ENCODE measurements at regions not wholly inside any gene's neighbourhood (a gene's known extent, or its start where the extent isn't known, plus 50 kb on each side); places are given as distances from the start of the nearest gene placed in this dataset.

DNA sequence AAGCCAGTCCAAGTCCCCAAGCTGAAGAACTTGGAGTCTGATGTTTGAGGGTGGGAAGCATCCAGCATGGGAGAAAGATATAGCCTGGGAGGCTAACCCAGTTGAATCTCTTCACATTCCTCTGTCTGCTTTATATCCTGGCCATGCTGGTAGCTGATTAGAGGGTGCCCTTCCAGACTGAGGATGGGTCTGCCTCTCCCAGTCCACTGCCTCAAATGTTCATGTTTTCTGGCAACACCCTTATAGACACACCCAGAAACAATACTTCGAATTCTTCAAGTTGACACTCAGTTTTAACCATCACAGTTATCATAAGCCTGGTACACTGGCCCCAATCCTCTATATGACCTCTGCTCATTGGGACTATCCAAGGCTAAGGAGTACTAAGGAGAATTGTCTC, 124.1 kb upstream of the WDR1 start:
- Histone ChIP-seq H3K9me3 (no peaks in the 10 kb centered on the region), H3K27me3 (no peaks in the 10 kb centered on the region), H3K36me3 (no peaks in the 10 kb centered on the region), H3K27ac (no peak overlapping the region), H3K4me1 (no peaks in the 10 kb centered on the region), H3K4me3 (no peak overlapping the region)
- no peak for DNase-seq
- in situ Hi-C loops (cut with MboI; ENCODE audit: low pct_ligation_motif_present in 1 of 4, low pct_unique_long_range_greater_than_20kb in 1 of 4, low sequenced_read_pairs in 3 of 4) = no loop called here
- WGBS, 2 donors (ENCODE audit: low coverage in 1 of 2) = 22% methylated on average over 1 of the region's 1 CpG; no CpG with 5 or more reads in 1 of the 2 donors
- no peak for TF ChIP-seq POLR2A (IDR thresholded peaks at IDR 0.05)
- TF ChIP-seq EP300 (IDR thresholded peaks at IDR 0.05; ENCODE audit: low read depth) = no peak
- no peak for TF ChIP-seq POLR2AphosphoS5 (IDR thresholded peaks at IDR 0.05)
- TF ChIP-seq, protein P1, sequence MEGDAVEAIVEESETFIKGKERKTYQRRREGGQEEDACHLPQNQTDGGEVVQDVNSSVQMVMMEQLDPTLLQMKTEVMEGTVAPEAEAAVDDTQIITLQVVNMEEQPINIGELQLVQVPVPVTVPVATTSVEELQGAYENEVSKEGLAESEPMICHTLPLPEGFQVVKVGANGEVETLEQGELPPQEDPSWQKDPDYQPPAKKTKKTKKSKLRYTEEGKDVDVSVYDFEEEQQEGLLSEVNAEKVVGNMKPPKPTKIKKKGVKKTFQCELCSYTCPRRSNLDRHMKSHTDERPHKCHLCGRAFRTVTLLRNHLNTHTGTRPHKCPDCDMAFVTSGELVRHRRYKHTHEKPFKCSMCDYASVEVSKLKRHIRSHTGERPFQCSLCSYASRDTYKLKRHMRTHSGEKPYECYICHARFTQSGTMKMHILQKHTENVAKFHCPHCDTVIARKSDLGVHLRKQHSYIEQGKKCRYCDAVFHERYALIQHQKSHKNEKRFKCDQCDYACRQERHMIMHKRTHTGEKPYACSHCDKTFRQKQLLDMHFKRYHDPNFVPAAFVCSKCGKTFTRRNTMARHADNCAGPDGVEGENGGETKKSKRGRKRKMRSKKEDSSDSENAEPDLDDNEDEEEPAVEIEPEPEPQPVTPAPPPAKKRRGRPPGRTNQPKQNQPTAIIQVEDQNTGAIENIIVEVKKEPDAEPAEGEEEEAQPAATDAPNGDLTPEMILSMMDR (IDR thresholded peaks at IDR 0.05) = no peak
- intact Hi-C loops (cut with DNase I; ENCODE audit: low total_unique reads) = no loop called here

DNA sequence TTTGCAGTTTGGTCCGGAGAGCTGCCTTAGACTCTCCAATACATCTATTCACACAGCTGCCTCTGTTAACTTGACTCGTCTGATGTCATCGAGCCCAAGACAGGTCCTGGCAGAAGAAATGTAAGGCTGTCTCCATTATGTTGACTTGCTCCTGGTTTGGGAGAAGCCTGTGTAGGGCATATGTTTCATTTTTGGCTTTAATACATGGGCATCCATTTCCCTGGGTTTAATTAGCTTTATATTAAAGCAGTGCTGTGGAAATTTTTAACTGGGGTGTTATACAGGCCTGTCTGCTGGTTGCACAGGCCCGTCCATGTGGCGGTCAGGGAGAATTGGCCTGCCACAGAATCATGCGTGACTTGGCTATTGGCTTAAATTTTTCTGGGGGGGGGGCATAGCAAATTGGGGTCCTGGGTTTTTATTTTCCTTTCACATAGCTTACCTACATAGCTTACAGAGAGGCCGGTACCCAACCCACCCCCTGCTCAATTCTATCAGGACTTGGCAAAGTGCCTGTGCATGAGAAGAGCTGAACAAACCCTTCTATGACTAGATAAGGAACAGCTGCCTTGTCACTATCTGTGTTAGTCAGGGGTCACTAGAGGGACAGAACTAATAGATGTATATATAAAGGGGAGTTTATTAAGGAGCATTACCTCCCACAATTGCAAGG, 123.5 kb upstream of the WDR1 start:
- no peak for TF ChIP-seq POLR2AphosphoS5 (IDR thresholded peaks at IDR 0.05)
- TF ChIP-seq, protein P1 (IDR thresholded peaks at IDR 0.05) = no peak
- no peak for TF ChIP-seq EP300 (IDR thresholded peaks at IDR 0.05; ENCODE audit: low read depth)
- no peak for TF ChIP-seq POLR2A (IDR thresholded peaks at IDR 0.05)

DNA sequence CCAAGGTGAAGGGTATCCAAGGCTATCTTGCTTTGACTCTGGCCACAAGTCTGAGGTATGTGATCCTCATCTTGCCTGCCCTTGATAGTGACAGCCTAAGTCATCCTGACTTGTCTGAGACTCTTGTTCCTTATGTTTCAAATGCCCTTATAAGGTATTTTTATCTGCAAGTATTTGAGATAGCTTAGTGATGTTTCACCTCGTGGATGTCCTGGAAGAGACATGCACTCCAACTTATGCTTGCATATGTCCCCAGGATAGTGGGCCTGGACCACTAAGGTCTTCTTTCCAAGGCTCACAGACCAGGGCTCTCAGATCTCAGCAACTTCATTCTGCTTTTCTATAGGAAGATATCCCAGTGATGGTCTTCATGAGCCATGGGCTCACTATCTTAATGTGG, 120.5 kb upstream of the WDR1 start:
- Histone ChIP-seq H3K27ac (no peak overlapping the region), H3K4me1 (no peaks in the 10 kb centered on the region), H3K36me3 (no peaks in the 10 kb centered on the region), H3K9me3 (no peaks in the 10 kb centered on the region), H3K4me3 (no peak overlapping the region), H3K27me3 (no peaks in the 10 kb centered on the region)
- 71 to 75% methylated on average over 1 of the region's 1 CpG for WGBS, 2 donors (ENCODE audit: low coverage in 1 of 2)
- TF ChIP-seq, protein P1 (IDR thresholded peaks at IDR 0.05) = no peak
- no peak for TF ChIP-seq POLR2A (IDR thresholded peaks at IDR 0.05)
- no peak for TF ChIP-seq POLR2AphosphoS5 (IDR thresholded peaks at IDR 0.05)
- TF ChIP-seq EP300 (IDR thresholded peaks at IDR 0.05; ENCODE audit: low read depth) = no peak
- intact Hi-C loops (cut with DNase I; ENCODE audit: low total_unique reads) = no loop called here
- in situ Hi-C loops (cut with MboI; ENCODE audit: low pct_ligation_motif_present in 1 of 4, low pct_unique_long_range_greater_than_20kb in 1 of 4, low sequenced_read_pairs in 3 of 4) = no loop called here
- no peak for DNase-seq

More for the DNA sequence above, 123.5 kb upstream of the WDR1 start:
- H3K4me1 ChIP-seq = no peaks in the 10 kb centered on the region
- DNase-seq = no peak
- no peak overlapping the region for H3K27ac ChIP-seq
- no peak overlapping the region for H3K4me3 ChIP-seq
- no peaks in the 10 kb centered on the region for H3K27me3 ChIP-seq
- WGBS, 2 donors (ENCODE audit: low coverage in 1 of 2) = 25 to 76% methylated on average over 1 to 7 of the region's 7 CpGs
- in situ Hi-C loops (cut with MboI; ENCODE audit: low pct_ligation_motif_present in 1 of 4, low pct_unique_long_range_greater_than_20kb in 1 of 4, low sequenced_read_pairs in 3 of 4) (no loop called here), intact Hi-C loops (cut with DNase I; ENCODE audit: low total_unique reads) (no loop called here)
- no peaks in the 10 kb centered on the region for H3K9me3 ChIP-seq
- H3K36me3 ChIP-seq = no peaks in the 10 kb centered on the region

DNA sequence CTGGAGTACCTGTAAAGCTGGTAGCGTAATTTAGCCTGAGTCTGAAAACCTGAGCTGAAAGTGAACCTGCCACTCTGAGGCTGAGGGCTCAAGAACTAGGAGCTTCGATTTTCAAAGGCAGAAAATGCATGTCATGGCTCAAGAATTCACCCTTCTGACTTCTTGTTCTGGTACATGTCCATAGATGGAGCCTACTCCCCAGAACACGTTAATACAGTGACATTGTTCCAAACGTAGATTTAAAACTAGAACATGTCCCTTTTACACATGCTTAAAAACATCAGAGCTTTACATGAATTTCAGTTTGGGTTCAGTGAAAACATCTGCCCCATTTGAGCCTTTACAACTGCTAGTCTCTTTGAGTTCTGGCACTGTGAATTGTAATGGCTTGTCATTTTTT, 115.5 kb upstream of the WDR1 start:
- no peaks in the 10 kb centered on the region for H3K9me3 ChIP-seq
- no peak overlapping the region for H3K4me3 ChIP-seq
- in situ Hi-C loops (cut with MboI; ENCODE audit: low pct_ligation_motif_present in 1 of 4, low pct_unique_long_range_greater_than_20kb in 1 of 4, low sequenced_read_pairs in 3 of 4) (no loop called here), intact Hi-C loops (cut with DNase I; ENCODE audit: low total_unique reads) (no loop called here)
- no peak for DNase-seq
- H3K36me3 ChIP-seq = no peaks in the 10 kb centered on the region
- 51 to 82% methylated on average over 4 of the region's 4 CpGs for WGBS, 2 donors (ENCODE audit: low coverage in 1 of 2)
- H3K27me3 ChIP-seq = no peaks in the 10 kb centered on the region
- H3K27ac ChIP-seq = peak overlapping the region in 3 of 4 donors; percentile 41 to 76 (median 51)
- TF ChIP-seq, protein P1 (IDR thresholded peaks at IDR 0.05) = no peak
- TF ChIP-seq EP300 (IDR thresholded peaks at IDR 0.05; ENCODE audit: low read depth) = no peak
- TF ChIP-seq POLR2A (IDR thresholded peaks at IDR 0.05) = no peak
- TF ChIP-seq POLR2AphosphoS5 (IDR thresholded peaks at IDR 0.05) = no peak
- peaks cover 0 to 3% (median 0%) of the 10 kb centered on the region in 4 donors for H3K4me1 ChIP-seq

All from transverse colon (tissue), 4 donors.